SK-N-SH treated with all-trans-retinoic acid at 6 μM for 48 hours (cell line): ENCODE measurements at regions not wholly inside any gene's neighbourhood (a gene's known extent, or its start where the extent isn't known, plus 50 kb on each side); places are given as distances from the start of the nearest gene placed in this dataset.

ENCODE experiments used
- ATAC-seq: fragments of 200-7000 bp; cut with Tn5 transposase; 3 replicates; pipeline ENCODE4 v1.9.1; 2020; ENCODE audit warnings: mild to moderate bottlenecking, moderate library complexity
- BACH2 ChIP-seq: fragments of 250-450 bp; sonication (Bioruptor Pico); IDR thresholded peaks from 2 replicates; pipeline ENCODE4 v1.9.0; 2021; ENCODE audit warnings: mild to moderate bottlenecking, borderline replicate concordance
- CREB5 ChIP-seq: fragments of 250-450 bp; sonication (Bioruptor Pico); IDR thresholded peaks from 2 replicates; pipeline ENCODE4 v1.5.1; 2020; ENCODE audit warnings: low read depth, mild to moderate bottlenecking, moderate library complexity
- CSRNP3 ChIP-seq: fragments of 250-450 bp; sonication (Bioruptor Pico); IDR thresholded peaks from 2 replicates; pipeline ENCODE4 v1.5.1; 2021; ENCODE audit warnings: mild to moderate bottlenecking, moderate library complexity
- ESRRG ChIP-seq: fragments of 250-450 bp; sonication (Bioruptor Pico); IDR thresholded peaks from 2 replicates; pipeline ENCODE4 v1.6.1; 2021; ENCODE audit warnings: mild to moderate bottlenecking
- GLIS3 ChIP-seq: fragments of 250-450 bp; sonication (Bioruptor Pico); IDR thresholded peaks from 2 replicates; pipeline ENCODE4 v1.5.0; 2020; ENCODE audit warnings: mild to moderate bottlenecking, moderate library complexity
- OSR1 ChIP-seq: fragments of 250-450 bp; sonication (Bioruptor Pico); IDR thresholded peaks from 2 replicates; pipeline ENCODE4 v1.8.0; 2022; ENCODE audit warnings: moderate library complexity, mild to moderate bottlenecking, inconsistent platforms
- PATZ1 ChIP-seq: fragments of 250-450 bp; sonication (Bioruptor Pico); IDR thresholded peaks from 2 replicates; pipeline ENCODE4 v1.8.0; 2020; ENCODE audit warnings: mild to moderate bottlenecking, moderate library complexity, borderline replicate concordance
- POU6F1 ChIP-seq: fragments of 250-450 bp; sonication (Bioruptor Pico); IDR thresholded peaks from 2 replicates; pipeline ENCODE4 v1.8.0; 2021; ENCODE audit warnings: low read depth, mild to moderate bottlenecking, moderate library complexity, borderline replicate concordance
- RARB ChIP-seq: fragments of 250-450 bp; sonication (Bioruptor Pico); IDR thresholded peaks from 2 replicates; pipeline ENCODE4 v1.8.0; 2021; ENCODE audit warnings: mild to moderate bottlenecking, moderate library complexity
- SNAI2 ChIP-seq: fragments of 250-450 bp; sonication (Bioruptor Pico); IDR thresholded peaks from 2 replicates; pipeline ENCODE4 v1.5.0; 2020; ENCODE audit warnings: mild to moderate bottlenecking, moderate library complexity
- TCF4 ChIP-seq: fragments of 250-450 bp; sonication (Bioruptor Pico); IDR thresholded peaks from 2 replicates; pipeline ENCODE4 v1.8.0; 2021; ENCODE audit warnings: mild to moderate bottlenecking, moderate library complexity, borderline replicate concordance
- ZNF70 ChIP-seq: fragments of 450-650 bp; formaldehyde crosslinking; IDR thresholded peaks from 2 replicates; pipeline ENCODE4 v1.5.0; 2020; ENCODE audit warnings: mild to moderate bottlenecking, moderate library complexity
- TF ChIP-seq, protein P1 (sequence below): fragments of 250-450 bp; sonication (Bioruptor Pico); IDR thresholded peaks from 2 replicates; pipeline ENCODE4 v1.5.0; 2020; ENCODE audit warnings: mild to moderate bottlenecking, moderate library complexity

DNA sequence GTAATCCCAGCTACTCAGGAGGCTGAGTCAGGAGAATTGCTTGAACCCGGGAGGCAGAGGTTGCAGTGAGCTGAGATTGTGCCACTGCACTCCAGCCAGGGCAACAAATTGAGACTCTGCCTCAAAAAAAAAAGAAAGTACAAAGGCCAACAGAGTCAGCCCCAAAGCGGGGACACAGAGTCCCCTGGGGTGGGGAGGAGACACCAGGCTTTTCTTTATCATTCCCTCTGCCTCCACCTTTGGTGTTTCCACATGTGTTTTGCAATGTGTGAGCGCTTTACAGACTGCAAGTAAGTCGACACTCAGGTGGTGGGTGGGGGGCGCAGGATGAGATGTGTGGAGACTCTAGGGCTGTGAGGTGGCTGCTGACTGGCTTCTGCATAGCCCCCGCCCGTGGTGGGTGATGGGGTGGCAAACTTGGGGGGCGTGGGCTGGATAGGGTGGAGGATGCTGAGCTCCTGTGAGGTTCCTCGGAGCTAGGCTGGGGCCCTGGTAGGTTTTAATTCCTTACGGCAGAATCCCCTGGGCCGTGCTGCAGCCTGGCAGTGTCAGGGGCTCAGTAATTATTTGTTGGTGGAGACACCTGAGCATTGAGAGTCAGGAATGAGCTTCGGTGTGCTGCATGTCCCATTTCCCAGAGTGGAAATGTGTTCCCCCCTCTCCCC, 177.2 kb downstream of the CTTN start:
- ATAC-seq = no peak
- no peak for TF ChIP-seq GLIS3 (CRISPR knock-in tag)
- TF ChIP-seq PATZ1 = no peak
- no peak for TF ChIP-seq CREB5 (CRISPR knock-in tag)
- TF ChIP-seq, protein P1, sequence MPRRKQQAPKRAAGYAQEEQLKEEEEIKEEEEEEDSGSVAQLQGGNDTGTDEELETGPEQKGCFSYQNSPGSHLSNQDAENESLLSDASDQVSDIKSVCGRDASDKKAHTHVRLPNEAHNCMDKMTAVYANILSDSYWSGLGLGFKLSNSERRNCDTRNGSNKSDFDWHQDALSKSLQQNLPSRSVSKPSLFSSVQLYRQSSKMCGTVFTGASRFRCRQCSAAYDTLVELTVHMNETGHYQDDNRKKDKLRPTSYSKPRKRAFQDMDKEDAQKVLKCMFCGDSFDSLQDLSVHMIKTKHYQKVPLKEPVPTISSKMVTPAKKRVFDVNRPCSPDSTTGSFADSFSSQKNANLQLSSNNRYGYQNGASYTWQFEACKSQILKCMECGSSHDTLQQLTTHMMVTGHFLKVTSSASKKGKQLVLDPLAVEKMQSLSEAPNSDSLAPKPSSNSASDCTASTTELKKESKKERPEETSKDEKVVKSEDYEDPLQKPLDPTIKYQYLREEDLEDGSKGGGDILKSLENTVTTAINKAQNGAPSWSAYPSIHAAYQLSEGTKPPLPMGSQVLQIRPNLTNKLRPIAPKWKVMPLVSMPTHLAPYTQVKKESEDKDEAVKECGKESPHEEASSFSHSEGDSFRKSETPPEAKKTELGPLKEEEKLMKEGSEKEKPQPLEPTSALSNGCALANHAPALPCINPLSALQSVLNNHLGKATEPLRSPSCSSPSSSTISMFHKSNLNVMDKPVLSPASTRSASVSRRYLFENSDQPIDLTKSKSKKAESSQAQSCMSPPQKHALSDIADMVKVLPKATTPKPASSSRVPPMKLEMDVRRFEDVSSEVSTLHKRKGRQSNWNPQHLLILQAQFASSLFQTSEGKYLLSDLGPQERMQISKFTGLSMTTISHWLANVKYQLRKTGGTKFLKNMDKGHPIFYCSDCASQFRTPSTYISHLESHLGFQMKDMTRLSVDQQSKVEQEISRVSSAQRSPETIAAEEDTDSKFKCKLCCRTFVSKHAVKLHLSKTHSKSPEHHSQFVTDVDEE (CRISPR knock-in tag) = no peak
- no peak for TF ChIP-seq POU6F1 (CRISPR knock-in tag)
- no peak for TF ChIP-seq TCF4 (CRISPR knock-in tag)
- no peak for TF ChIP-seq BACH2 (CRISPR knock-in tag)
- TF ChIP-seq SNAI2 (CRISPR knock-in tag) = no peak
- no peak for TF ChIP-seq ESRRG

GRCh38 chr11:70577258-70577603, 178.9 kb downstream of the CTTN start:
- ATAC-seq = no peak
- TF ChIP-seq GLIS3 (CRISPR knock-in tag) (no peak), POU6F1 (CRISPR knock-in tag) (no peak), CREB5 (CRISPR knock-in tag) (no peak), SNAI2 (CRISPR knock-in tag) (no peak), OSR1 (no peak), ZNF70 (CRISPR knock-in tag) (no peak), RARB (no peak), CSRNP3 (CRISPR knock-in tag) (no peak)
- TF ChIP-seq, protein P1 (CRISPR knock-in tag) = no peak
